Heart left ventricle (tissue), 13 donors: ENCODE measurements at regions not wholly inside any gene's neighbourhood (a gene's known extent, or its start where the extent isn't known, plus 50 kb on each side); places are given as distances from the start of the nearest gene placed in this dataset.

Experiments
- POLR2A ChIP-seq, 2 donors: fragments of 450-650 bp; IDR thresholded peaks; one replicate each; pipeline ENCODE4 v1.6.1; 2017; ENCODE audit warnings: antibody characterized with exemption in 2 of 2, mild to moderate bottlenecking in 2 of 2, moderate library complexity in 2 of 2
- TF ChIP-seq, protein P1 (sequence below), 12 donors: fragments of 200-600 bp; sonication (generic) in 4 of 12; IDR thresholded peaks; one replicate each; pipeline versions ENCODE4 v1.5.0 to v1.8.0; 2018 to 2022; ENCODE audit warnings: antibody characterized with exemption in 12 of 12, mild to moderate bottlenecking in 5 of 12
- donor health status: ischemic (EF 13 %, LVEDD 7.1; RV severe dilation, severe dysfunction).
- donor health status: DM: no; HTN: yes; CAD: no.
- donor health status: DM: no; HTN: no; CAD: no.
- donor health status: ischemic (EF 25% LVEDD 6.9; RV normal size, moderate dysfunction).
- donor health status: ischemic (EF 25% LVEDD 5.7; RV mildly dilated, moderate dysfunction).
- donor health status: ischemic (EF 35%, LVEDD 5.7; RV mildly dilated, moderate dysfunction).
- donor health status: nonischemic (EF 11% LVEDD 7.7; RV severe dilation, severe dysfunction).
- donor health status: DM: yes; HTN: yes; CAD: no.
- donor health status: PGD.
- donor health status: ischemic (EF 29% LVEDD 5.4; RV normal size, mild dysfunction).
- donor health status: nonischemic (EF 23%, LVEDD 6.1; RV moderate dilation, normal function).

DNA sequence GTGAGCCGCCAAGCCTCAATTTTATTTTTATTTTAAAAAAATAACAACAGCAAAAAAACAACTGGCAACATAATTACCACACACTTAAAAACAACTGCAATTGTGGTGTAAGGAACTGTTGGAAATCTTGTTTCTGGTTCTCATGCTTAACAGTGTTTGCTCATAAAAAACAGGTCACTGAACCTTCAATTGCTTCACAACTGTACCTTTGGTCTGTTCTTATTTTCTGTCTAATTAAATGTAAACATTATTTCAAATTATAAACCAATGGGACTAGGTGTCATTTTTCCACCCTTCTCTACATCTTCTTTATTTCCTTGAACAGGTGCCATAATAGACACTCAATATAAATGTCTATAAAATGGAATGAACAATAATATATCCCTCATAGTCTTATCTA lies 68.4 kb upstream of the CHRM3 start:
- no peak for TF ChIP-seq POLR2A (IDR thresholded peaks at IDR 0.05)
- TF ChIP-seq, protein P1, sequence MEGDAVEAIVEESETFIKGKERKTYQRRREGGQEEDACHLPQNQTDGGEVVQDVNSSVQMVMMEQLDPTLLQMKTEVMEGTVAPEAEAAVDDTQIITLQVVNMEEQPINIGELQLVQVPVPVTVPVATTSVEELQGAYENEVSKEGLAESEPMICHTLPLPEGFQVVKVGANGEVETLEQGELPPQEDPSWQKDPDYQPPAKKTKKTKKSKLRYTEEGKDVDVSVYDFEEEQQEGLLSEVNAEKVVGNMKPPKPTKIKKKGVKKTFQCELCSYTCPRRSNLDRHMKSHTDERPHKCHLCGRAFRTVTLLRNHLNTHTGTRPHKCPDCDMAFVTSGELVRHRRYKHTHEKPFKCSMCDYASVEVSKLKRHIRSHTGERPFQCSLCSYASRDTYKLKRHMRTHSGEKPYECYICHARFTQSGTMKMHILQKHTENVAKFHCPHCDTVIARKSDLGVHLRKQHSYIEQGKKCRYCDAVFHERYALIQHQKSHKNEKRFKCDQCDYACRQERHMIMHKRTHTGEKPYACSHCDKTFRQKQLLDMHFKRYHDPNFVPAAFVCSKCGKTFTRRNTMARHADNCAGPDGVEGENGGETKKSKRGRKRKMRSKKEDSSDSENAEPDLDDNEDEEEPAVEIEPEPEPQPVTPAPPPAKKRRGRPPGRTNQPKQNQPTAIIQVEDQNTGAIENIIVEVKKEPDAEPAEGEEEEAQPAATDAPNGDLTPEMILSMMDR (IDR thresholded peaks at IDR 0.05), result no peak
